Ishikawa (cell line): ENCODE measurements at regions not wholly inside any gene's neighbourhood (a gene's known extent, or its start where the extent isn't known, plus 50 kb on each side); places are given as distances from the start of the nearest gene placed in this dataset.

ENCODE experiments used
- CREB1 ChIP-seq: IDR thresholded peaks from 2 replicates; pipeline ENCODE4 v1.6.1; 2012; ENCODE audit warnings: low read depth
- EP300 ChIP-seq: IDR thresholded peaks from 2 replicates; pipeline ENCODE4 v1.6.1; 2012; ENCODE audit warnings: borderline replicate concordance
- NFIC ChIP-seq: IDR thresholded peaks from 2 replicates; pipeline ENCODE4 v1.6.1; 2012
- TAF1 ChIP-seq: IDR thresholded peaks from 2 replicates; pipeline ENCODE4 v1.6.1; 2012; ENCODE audit warnings: low read depth, mild to moderate bottlenecking
- YY1 ChIP-seq: IDR thresholded peaks from 2 replicates; pipeline ENCODE4 v1.6.1; 2012; ENCODE audit warnings: low read depth
- ZBTB7A ChIP-seq: IDR thresholded peaks from 2 replicates; pipeline ENCODE4 v1.6.1; 2012; ENCODE audit warnings: low read depth
- TF ChIP-seq, protein P1 (sequence below): IDR thresholded peaks from 2 replicates; pipeline ENCODE4 v1.6.1; 2012; ENCODE audit warnings: low read depth, mild to moderate bottlenecking
- TF ChIP-seq, protein P2 (sequence below): IDR thresholded peaks from 2 replicates; pipeline ENCODE4 v1.6.1; 2012

DNA sequence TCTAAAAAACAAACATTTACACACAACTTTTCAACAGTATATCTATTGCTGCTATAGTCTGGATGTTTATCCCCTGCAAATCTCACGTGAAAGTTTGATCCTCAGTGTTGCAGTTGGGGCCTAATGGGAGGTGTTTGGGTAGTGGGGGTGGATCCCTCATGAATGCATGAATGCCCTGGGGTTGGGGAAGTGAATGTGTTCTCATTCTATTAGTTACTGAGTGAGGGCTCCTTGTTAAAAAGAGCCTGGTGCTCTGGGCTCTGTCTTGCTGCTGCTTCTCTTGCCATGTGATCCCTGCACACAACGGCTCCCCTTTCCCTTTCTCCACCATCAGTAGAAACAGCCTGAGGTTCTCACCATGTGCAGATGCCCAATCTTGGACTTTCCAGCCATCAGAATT is 242.7 kb upstream of the HTR2A start:
- no peak for TF ChIP-seq EP300
- TF ChIP-seq TAF1, result no peak
- TF ChIP-seq, protein P1, sequence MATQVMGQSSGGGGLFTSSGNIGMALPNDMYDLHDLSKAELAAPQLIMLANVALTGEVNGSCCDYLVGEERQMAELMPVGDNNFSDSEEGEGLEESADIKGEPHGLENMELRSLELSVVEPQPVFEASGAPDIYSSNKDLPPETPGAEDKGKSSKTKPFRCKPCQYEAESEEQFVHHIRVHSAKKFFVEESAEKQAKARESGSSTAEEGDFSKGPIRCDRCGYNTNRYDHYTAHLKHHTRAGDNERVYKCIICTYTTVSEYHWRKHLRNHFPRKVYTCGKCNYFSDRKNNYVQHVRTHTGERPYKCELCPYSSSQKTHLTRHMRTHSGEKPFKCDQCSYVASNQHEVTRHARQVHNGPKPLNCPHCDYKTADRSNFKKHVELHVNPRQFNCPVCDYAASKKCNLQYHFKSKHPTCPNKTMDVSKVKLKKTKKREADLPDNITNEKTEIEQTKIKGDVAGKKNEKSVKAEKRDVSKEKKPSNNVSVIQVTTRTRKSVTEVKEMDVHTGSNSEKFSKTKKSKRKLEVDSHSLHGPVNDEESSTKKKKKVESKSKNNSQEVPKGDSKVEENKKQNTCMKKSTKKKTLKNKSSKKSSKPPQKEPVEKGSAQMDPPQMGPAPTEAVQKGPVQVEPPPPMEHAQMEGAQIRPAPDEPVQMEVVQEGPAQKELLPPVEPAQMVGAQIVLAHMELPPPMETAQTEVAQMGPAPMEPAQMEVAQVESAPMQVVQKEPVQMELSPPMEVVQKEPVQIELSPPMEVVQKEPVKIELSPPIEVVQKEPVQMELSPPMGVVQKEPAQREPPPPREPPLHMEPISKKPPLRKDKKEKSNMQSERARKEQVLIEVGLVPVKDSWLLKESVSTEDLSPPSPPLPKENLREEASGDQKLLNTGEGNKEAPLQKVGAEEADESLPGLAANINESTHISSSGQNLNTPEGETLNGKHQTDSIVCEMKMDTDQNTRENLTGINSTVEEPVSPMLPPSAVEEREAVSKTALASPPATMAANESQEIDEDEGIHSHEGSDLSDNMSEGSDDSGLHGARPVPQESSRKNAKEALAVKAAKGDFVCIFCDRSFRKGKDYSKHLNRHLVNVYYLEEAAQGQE, result no peak
- TF ChIP-seq, protein P2, sequence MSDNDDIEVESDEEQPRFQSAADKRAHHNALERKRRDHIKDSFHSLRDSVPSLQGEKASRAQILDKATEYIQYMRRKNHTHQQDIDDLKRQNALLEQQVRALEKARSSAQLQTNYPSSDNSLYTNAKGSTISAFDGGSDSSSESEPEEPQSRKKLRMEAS, result no peak
- TF ChIP-seq NFIC, result no peak
- no peak for TF ChIP-seq CREB1
- no peak for TF ChIP-seq ZBTB7A
- no peak for TF ChIP-seq YY1
